ENCODE measurements at regions not wholly inside any gene's neighbourhood (a gene's known extent, or its start where the extent isn't known, plus 50 kb on each side); places are given as distances from the start of the nearest gene placed in this dataset.
A peak's percentile ranks its signal among the peaks of the same experiment; 100 is the strongest.

GRCh38 chr15:35630985-35631384 lies 85.0 kb upstream of the DPH6 start:
- H3K9me3 Mint-ChIP-seq: no peaks in the 10 kb centered on the region
- H3K27me3 Mint-ChIP-seq: peaks cover 12% of the 10 kb centered on the region
- DNase-seq (no peak), ATAC-seq (no peak)
- no peak overlapping the region for H3K27ac Mint-ChIP-seq
- H3K36me3 Mint-ChIP-seq (ENCODE audit: low read depth): no peaks in the 10 kb centered on the region
- H3K4me3 Mint-ChIP-seq: no peak overlapping the region
- H3K4me1 Mint-ChIP-seq: no peaks in the 10 kb centered on the region

- peaks cover 4% of the 10 kb centered on the region for H3K9me3 Mint-ChIP-seq
- DNase-seq (no peak), ATAC-seq (no peak)
- no peak overlapping the region for H3K4me3 Mint-ChIP-seq
- no peaks in the 10 kb centered on the region for H3K4me1 Mint-ChIP-seq
- H3K27me3 Mint-ChIP-seq: peaks cover 12% of the 10 kb centered on the region
- H3K27ac Mint-ChIP-seq: no peak overlapping the region
- H3K36me3 Mint-ChIP-seq (ENCODE audit: low read depth): no peaks in the 10 kb centered on the region
Observed at GRCh38 chr15:35633677-35634076, 87.7 kb upstream of the DPH6 start.

GRCh38 chr15:35646790-35647189 lies 100.8 kb upstream of the DPH6 start:
- Mint-ChIP-seq H3K4me3 (no peak overlapping the region), H3K27ac (no peak overlapping the region), H3K27me3 (no peaks in the 10 kb centered on the region), H3K36me3 (ENCODE audit: low read depth) (no peaks in the 10 kb centered on the region), H3K9me3 (peaks cover 15% of the 10 kb centered on the region), H3K4me1 (no peaks in the 10 kb centered on the region)
- DNase-seq: no peak
- ATAC-seq: no peak

- Mint-ChIP-seq H3K36me3 (ENCODE audit: low read depth) (no peaks in the 10 kb centered on the region), H3K27me3 (no peaks in the 10 kb centered on the region), H3K27ac (no peak overlapping the region), H3K4me3 (no peak overlapping the region), H3K9me3 (peaks cover 10% of the 10 kb centered on the region), H3K4me1 (no peaks in the 10 kb centered on the region)
- no peak for ATAC-seq
- DNase-seq: no peak
Observed at GRCh38 chr15:35647303-35647702, 101.3 kb upstream of the DPH6 start.

GRCh38 chr15:35648941-35649340 lies 103.0 kb upstream of the DPH6 start:
- peaks cover 5% of the 10 kb centered on the region for H3K27me3 Mint-ChIP-seq
- no peaks in the 10 kb centered on the region for H3K9me3 Mint-ChIP-seq
- ATAC-seq: no peak

GRCh38 chr15:35649575-35649974 lies 103.6 kb upstream of the DPH6 start:
- DNase-seq (no peak), ATAC-seq (no peak)

More at GRCh38 chr15:35648941-35649340, 103.0 kb upstream of the DPH6 start:
- Mint-ChIP-seq H3K36me3 (ENCODE audit: low read depth) (no peaks in the 10 kb centered on the region), H3K27ac (no peak overlapping the region), H3K4me1 (no peaks in the 10 kb centered on the region), H3K4me3 (no peak overlapping the region)
- DNase-seq: no peak

GRCh38 chr15:35654332-35654731 lies 108.4 kb upstream of the DPH6 start:
- Mint-ChIP-seq H3K27ac (no peak overlapping the region), H3K36me3 (ENCODE audit: low read depth) (no peaks in the 10 kb centered on the region), H3K9me3 (no peaks in the 10 kb centered on the region), H3K4me3 (no peak overlapping the region), H3K4me1 (peaks cover 5% of the 10 kb centered on the region), H3K27me3 (peaks cover 5% of the 10 kb centered on the region)
- no peak for ATAC-seq
- DNase-seq: no peak

More at GRCh38 chr15:35649575-35649974, 103.6 kb upstream of the DPH6 start:
- Mint-ChIP-seq H3K36me3 (ENCODE audit: low read depth) (no peaks in the 10 kb centered on the region), H3K27ac (no peak overlapping the region), H3K4me1 (no peaks in the 10 kb centered on the region), H3K27me3 (peaks cover 5% of the 10 kb centered on the region), H3K9me3 (no peaks in the 10 kb centered on the region), H3K4me3 (no peak overlapping the region)

- Mint-ChIP-seq H3K27me3 (peaks cover 7% of the 10 kb centered on the region), H3K27ac (peak overlapping the region; percentile 23), H3K4me3 (no peak overlapping the region), H3K4me1 (peaks cover 5% of the 10 kb centered on the region), H3K36me3 (ENCODE audit: low read depth) (no peaks in the 10 kb centered on the region), H3K9me3 (no peaks in the 10 kb centered on the region)
- ATAC-seq (peak; percentile 84), DNase-seq (peak; percentile 3)
Observed at GRCh38 chr15:35657679-35658311, 111.8 kb upstream of the DPH6 start.

GRCh38 chr15:35663956-35664355 lies 118.0 kb upstream of the DPH6 start:
- Mint-ChIP-seq H3K9me3 (no peaks in the 10 kb centered on the region), H3K27me3 (peaks cover 5% of the 10 kb centered on the region), H3K4me3 (no peak overlapping the region), H3K36me3 (ENCODE audit: low read depth) (no peaks in the 10 kb centered on the region), H3K27ac (no peak overlapping the region), H3K4me1 (peaks cover 4% of the 10 kb centered on the region)
- DNase-seq (no peak), ATAC-seq (no peak)

- no peak for DNase-seq
- Mint-ChIP-seq H3K36me3 (ENCODE audit: low read depth) (no peaks in the 10 kb centered on the region), H3K27ac (no peak overlapping the region), H3K4me3 (no peak overlapping the region), H3K27me3 (peaks cover 5% of the 10 kb centered on the region), H3K4me1 (peaks cover 4% of the 10 kb centered on the region), H3K9me3 (no peaks in the 10 kb centered on the region)
- ATAC-seq: no peak
Observed at GRCh38 chr15:35665896-35666536, 120.1 kb upstream of the DPH6 start.

- Mint-ChIP-seq H3K27ac (no peak overlapping the region), H3K4me3 (no peak overlapping the region), H3K36me3 (ENCODE audit: low read depth) (no peaks in the 10 kb centered on the region), H3K27me3 (peaks cover 5% of the 10 kb centered on the region), H3K9me3 (no peaks in the 10 kb centered on the region), H3K4me1 (peaks cover 7% of the 10 kb centered on the region)
- no peak for ATAC-seq
- no peak for DNase-seq
Observed at GRCh38 chr15:35667908-35668307, 121.9 kb upstream of the DPH6 start.

- Mint-ChIP-seq H3K4me1 (peaks cover 13% of the 10 kb centered on the region), H3K27me3 (peaks cover 5% of the 10 kb centered on the region), H3K9me3 (no peaks in the 10 kb centered on the region), H3K4me3 (no peak overlapping the region), H3K36me3 (ENCODE audit: low read depth) (no peaks in the 10 kb centered on the region), H3K27ac (no peak overlapping the region)
- ATAC-seq: no peak
- DNase-seq: no peak
Observed at GRCh38 chr15:35669021-35669420, 123.1 kb upstream of the DPH6 start.

- DNase-seq (no peak), ATAC-seq (no peak)
- peaks cover 3% of the 10 kb centered on the region for H3K27me3 Mint-ChIP-seq
- H3K27ac Mint-ChIP-seq: no peak overlapping the region
- no peak overlapping the region for H3K4me3 Mint-ChIP-seq
- H3K9me3 Mint-ChIP-seq: no peaks in the 10 kb centered on the region
- H3K4me1 Mint-ChIP-seq: peaks cover 13% of the 10 kb centered on the region
- H3K36me3 Mint-ChIP-seq (ENCODE audit: low read depth): no peaks in the 10 kb centered on the region
Observed at GRCh38 chr15:35669432-35670045, 123.6 kb upstream of the DPH6 start.

- H3K4me1 Mint-ChIP-seq: peaks cover 13% of the 10 kb centered on the region
- no peak overlapping the region for H3K4me3 Mint-ChIP-seq
- H3K9me3 Mint-ChIP-seq: no peaks in the 10 kb centered on the region
- no peaks in the 10 kb centered on the region for H3K36me3 Mint-ChIP-seq (ENCODE audit: low read depth)
- ATAC-seq: no peak
- no peak for DNase-seq
- peaks cover 5% of the 10 kb centered on the region for H3K27me3 Mint-ChIP-seq
- no peak overlapping the region for H3K27ac Mint-ChIP-seq
Observed at GRCh38 chr15:35671197-35671596, 125.2 kb upstream of the DPH6 start.

GRCh38 chr15:35671981-35672380 lies 126.0 kb upstream of the DPH6 start:
- no peak for ATAC-seq
- no peak for DNase-seq
- Mint-ChIP-seq H3K9me3 (no peaks in the 10 kb centered on the region), H3K27ac (no peak overlapping the region), H3K36me3 (ENCODE audit: low read depth) (no peaks in the 10 kb centered on the region), H3K4me1 (peaks cover 13% of the 10 kb centered on the region), H3K27me3 (peaks cover 5% of the 10 kb centered on the region), H3K4me3 (no peak overlapping the region)

All from activated naive CD8-positive, alpha-beta T cell treated with anti-CD3 and anti-CD28 coated beads, Interleukin-2, amount 50 U/mL, for 24 hours (primary cell).